ENCODE measurements at regions not wholly inside any gene's neighbourhood (a gene's known extent, or its start where the extent isn't known, plus 50 kb on each side); places are given as distances from the start of the nearest gene placed in this dataset.

DNA sequence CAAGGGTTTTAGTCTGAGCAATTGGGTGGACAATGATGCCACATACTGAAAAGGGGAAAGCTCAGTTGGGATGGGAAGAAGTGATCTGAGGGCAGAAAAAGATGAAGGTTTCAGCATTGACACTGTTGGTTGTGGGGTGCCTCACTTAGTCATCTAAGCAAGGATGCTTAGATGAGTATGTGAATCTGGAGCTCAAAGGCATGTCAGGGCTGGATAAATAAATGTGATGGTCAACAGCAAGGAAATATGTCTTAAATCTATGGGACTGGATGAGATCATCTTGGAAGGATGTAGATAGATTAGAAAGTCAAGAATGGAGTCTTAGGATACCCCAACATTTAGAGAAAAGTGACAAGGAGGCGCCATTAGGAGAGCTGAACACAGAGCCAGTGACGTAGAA is 114.6 kb downstream of the ZBTB18 start:
- Mint-ChIP-seq H3K4me3 (no peak overlapping the region), H3K27ac (no peak overlapping the region)
- no peak for ATAC-seq

DNA sequence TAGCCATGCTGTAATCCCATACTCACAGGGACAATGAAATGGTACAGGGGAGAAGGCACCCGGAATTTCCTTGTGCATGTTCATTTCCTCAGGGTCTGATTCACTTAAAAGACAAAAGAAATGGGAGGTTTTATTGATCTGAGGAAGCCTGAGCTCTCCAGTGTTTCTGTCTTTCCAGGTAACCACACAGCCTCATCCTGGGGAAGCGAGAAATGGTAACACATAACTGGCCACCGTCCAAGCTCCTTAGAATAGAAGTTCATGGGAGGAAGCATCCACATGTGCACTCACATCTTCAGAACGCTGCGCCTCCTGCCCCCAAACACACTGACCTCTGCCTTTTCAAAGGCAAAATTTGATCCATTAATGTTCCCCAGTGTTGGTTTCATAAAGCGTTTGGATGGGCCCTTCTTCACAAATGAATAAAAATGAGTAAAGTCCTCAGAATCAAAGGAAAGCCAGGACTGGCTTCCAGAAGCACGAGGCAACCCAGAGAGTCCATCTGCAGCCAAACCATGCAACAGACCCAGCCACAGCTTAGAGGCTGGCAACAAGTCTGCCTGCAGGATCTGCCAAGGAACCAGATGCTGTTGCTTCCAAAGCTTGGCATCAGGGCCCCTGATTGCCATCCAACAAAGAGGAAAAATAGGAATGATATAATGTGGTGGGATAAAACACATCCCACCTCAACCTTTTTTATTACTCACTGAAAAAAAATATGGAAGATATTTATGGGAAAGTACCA is 120.3 kb downstream of the ZBTB18 start:
- H3K9me3 Mint-ChIP-seq, result no peaks in the 10 kb centered on the region
- H3K27me3 Mint-ChIP-seq, result no peaks in the 10 kb centered on the region
- peaks cover 6% of the 10 kb centered on the region for H3K4me1 Mint-ChIP-seq
- H3K27ac Mint-ChIP-seq, result no peak overlapping the region
- H3K4me3 Mint-ChIP-seq, result no peak overlapping the region
- no peak for ATAC-seq
- no peaks in the 10 kb centered on the region for H3K36me3 Mint-ChIP-seq

More for the DNA sequence above, 114.6 kb downstream of the ZBTB18 start:
- no peaks in the 10 kb centered on the region for H3K9me3 Mint-ChIP-seq
- H3K36me3 Mint-ChIP-seq, result no peaks in the 10 kb centered on the region
- H3K4me1 Mint-ChIP-seq, result no peaks in the 10 kb centered on the region
- no peaks in the 10 kb centered on the region for H3K27me3 Mint-ChIP-seq

DNA sequence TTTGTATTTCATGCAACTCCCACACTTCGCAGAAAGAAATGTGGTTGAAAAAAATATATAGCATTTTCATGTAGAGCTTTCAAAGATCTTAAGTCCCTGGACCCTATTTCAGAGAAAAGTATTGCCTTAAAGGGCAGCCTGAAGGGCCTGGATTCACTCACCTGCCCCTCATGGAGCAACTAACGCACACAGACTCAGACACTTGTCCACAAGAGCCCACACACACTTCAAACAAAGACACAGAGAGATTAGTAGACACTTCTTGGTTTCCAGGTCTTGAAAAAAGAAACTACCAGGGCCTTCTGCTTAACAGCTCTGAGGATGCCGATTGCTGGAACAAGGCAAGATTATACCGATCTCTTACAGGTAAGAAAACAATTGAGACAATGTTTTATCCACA is 122.2 kb downstream of the ZBTB18 start:
- no peak for ATAC-seq
- no peaks in the 10 kb centered on the region for H3K27me3 Mint-ChIP-seq
- H3K9me3 Mint-ChIP-seq, result no peaks in the 10 kb centered on the region
- H3K4me3 Mint-ChIP-seq, result no peak overlapping the region
- peaks cover 6% of the 10 kb centered on the region for H3K4me1 Mint-ChIP-seq
- no peak overlapping the region for H3K27ac Mint-ChIP-seq
- H3K36me3 Mint-ChIP-seq, result no peaks in the 10 kb centered on the region

DNA sequence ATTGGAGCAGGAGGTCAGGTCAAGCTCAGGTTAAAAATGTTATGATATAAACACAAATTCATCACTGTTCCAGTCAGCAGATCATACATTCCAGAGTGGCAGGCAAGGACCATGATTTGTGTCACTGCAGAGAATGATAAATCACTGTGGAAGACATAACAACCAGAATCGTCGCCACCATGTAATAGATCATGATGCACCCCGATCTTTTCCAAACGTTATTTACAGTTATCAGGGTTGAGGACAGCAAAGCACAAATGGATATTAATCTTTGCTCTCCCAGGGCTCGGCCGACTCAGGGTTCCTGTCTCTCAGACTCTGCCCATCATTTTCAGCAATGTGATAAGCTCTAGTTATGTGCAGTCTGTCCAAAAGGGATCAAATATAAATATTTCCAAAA is 122.7 kb downstream of the ZBTB18 start:
- no peaks in the 10 kb centered on the region for H3K36me3 Mint-ChIP-seq
- no peaks in the 10 kb centered on the region for H3K27me3 Mint-ChIP-seq
- no peak overlapping the region for H3K27ac Mint-ChIP-seq
- no peaks in the 10 kb centered on the region for H3K9me3 Mint-ChIP-seq
- H3K4me3 Mint-ChIP-seq, result no peak overlapping the region
- ATAC-seq, result no peak
- H3K4me1 Mint-ChIP-seq, result peaks cover 6% of the 10 kb centered on the region

DNA sequence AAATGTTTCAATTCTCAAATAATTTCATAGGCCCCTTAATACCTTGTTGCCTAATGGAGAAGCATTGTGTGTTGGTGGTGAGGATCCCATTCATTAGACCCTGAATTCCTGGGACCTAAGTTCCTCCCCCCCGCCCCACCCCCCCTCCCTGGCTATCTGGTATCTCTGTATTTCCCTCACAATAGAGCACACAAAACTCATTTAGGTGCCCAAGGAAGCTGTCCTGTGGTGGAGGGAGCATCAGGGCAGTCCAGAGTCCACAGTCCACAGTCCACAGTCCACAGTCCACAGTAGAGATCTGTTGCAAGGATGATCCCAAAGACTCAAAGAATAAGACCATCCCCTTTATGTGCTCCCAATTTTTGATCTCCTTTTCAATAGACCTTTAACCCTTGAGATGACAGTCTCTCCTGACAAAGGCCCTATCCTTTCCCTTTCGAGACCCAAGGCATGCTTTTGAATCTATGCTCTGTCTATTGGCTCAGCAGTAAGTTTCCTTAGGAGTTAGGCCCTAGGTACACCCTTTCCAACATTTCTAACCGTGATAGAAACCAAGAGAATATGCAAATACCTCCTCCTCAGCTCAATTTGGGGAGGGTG is 123.9 kb downstream of the ZBTB18 start:
- H3K4me3 Mint-ChIP-seq, result no peak overlapping the region
- ATAC-seq, result no peak
- H3K9me3 Mint-ChIP-seq, result no peaks in the 10 kb centered on the region
- H3K36me3 Mint-ChIP-seq, result no peaks in the 10 kb centered on the region
- no peak overlapping the region for H3K27ac Mint-ChIP-seq
- H3K4me1 Mint-ChIP-seq, result peaks cover 6% of the 10 kb centered on the region
- H3K27me3 Mint-ChIP-seq, result no peaks in the 10 kb centered on the region

DNA sequence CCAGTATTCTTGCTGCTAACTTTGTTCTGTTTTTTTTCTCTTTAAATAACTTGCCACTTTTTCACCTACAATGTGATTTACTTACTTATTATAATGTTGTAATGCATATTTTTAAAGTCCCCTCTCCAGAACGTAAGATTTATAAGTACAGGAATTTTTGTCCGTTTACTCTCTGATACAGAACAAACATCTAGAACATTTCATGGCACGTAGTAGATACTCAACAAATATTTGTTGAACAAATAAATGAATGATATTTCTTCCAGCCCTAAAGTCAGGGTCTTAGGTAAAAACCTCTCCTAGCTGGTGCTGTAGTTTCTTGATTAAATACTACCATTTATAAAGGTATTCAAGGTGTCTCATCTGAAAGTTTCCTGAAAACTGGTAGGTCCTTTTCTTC is 125.1 kb downstream of the ZBTB18 start:
- H3K4me1 Mint-ChIP-seq, result peaks cover 6% of the 10 kb centered on the region
- no peak for ATAC-seq
- H3K4me3 Mint-ChIP-seq, result no peak overlapping the region
- H3K27me3 Mint-ChIP-seq, result no peaks in the 10 kb centered on the region
- H3K27ac Mint-ChIP-seq, result no peak overlapping the region
- H3K9me3 Mint-ChIP-seq, result no peaks in the 10 kb centered on the region
- H3K36me3 Mint-ChIP-seq, result no peaks in the 10 kb centered on the region

DNA sequence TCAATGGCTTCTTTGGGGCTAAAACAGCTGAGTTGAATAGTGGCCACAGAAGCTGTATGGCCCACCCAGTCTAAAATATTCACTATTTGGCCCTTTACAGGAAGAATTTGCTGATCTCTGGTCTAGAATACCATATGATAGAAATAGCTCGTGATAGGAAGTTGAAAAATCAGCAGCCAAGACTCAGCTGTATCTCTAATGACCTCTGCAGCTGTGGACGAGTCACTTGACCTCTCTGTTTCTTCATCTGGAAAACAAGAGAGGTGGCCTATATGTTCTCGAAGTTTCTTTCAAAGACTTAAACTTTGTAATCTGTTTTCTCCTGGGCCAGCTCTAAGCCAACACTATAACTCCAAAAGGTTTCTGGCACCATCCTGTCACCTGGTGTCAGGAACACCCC is 129.2 kb downstream of the ZBTB18 start:
- Mint-ChIP-seq H3K27me3 (no peaks in the 10 kb centered on the region), H3K27ac (no peak overlapping the region), H3K4me1 (no peaks in the 10 kb centered on the region), H3K4me3 (no peak overlapping the region), H3K36me3 (no peaks in the 10 kb centered on the region), H3K9me3 (no peaks in the 10 kb centered on the region)
- ATAC-seq, result no peak

DNA sequence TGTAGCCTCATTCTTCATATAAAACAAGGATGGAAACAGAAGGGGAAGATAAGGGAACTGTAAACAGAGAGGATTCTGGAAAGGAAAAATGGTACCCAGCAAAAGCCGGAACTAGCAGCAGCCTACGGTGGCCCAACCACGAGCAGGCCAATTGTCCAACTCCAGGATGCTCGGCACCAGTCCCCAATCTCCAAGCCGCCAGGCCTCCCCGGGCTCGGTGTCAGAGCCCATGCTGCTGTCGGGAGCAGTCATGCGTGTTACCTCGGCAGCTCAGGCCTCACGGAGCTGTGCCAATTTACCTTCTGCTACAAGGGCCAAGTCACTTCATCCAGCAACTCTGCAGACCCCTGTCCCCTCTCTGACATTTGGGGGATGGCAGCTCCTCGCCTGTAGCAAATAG is 130.8 kb downstream of the ZBTB18 start:
- Mint-ChIP-seq H3K27ac (no peak overlapping the region), H3K4me1 (no peaks in the 10 kb centered on the region), H3K4me3 (no peak overlapping the region), H3K36me3 (no peaks in the 10 kb centered on the region), H3K9me3 (no peaks in the 10 kb centered on the region), H3K27me3 (peaks cover 4% of the 10 kb centered on the region)
- no peak for ATAC-seq

DNA sequence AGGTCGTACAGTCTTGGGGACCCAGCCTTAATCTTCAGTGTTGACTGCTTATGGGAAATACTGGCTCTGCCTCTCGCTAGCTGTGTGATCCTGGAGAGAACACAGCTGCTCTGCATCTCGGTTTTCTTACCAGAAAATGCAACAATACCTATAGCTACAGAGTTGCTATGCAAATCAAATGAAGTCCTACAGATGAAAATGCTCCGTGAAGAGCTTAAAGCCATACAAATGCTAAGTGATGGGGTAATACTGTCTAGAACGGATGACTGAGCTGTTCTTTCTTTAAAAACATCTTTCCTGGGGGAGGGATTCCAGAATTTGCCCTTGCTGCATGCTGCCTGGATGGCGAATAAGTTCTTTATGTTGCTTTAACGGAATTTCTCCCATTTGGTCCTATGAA is 132.0 kb downstream of the ZBTB18 start:
- ATAC-seq, result no peak
- Mint-ChIP-seq H3K27ac (no peak overlapping the region), H3K36me3 (no peaks in the 10 kb centered on the region), H3K9me3 (no peaks in the 10 kb centered on the region), H3K4me3 (no peak overlapping the region), H3K4me1 (no peaks in the 10 kb centered on the region), H3K27me3 (peaks cover 8% of the 10 kb centered on the region)

DNA sequence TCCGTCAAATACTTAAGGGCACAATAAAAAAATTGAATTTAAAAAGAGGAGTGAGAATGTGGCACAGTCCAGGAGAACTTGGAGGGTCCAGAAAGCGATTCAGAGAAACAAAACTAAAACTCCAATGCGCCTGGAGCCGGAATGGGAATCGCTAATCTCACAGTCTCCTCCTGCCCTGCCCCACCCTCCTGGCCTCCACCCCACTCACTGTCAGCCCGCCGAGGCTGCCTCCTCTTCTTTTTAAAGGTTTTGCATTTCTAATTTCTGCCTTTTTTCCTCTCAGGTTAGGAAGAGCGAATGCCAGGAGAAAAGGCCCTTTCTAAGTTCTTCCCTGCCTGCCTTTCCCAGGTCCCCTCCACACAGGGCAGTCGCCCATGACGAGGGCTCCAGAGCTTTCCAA is 135.3 kb downstream of the ZBTB18 start:
- no peak for ATAC-seq

DNA sequence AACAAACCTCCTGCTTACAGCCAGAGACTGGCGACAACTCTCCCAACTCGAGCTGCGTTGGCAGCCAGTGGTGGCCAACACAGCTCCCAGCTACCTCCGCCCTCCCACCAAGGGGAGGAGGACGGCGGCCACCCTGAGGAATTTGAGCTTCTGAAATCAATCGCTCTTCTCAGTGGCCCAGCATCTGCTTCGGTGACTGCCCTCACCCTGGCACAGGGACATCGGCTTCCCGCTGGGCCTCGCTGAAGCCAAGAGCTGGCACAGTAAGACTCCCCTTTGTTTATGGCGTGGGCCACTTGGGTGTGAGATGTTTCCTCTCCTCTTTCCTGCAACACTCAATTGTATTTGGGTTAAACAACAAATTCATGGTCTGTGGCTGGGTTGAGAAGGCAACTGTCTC is 136.2 kb downstream of the ZBTB18 start:
- Mint-ChIP-seq H3K4me3 (no peak overlapping the region), H3K27me3 (peaks cover 8% of the 10 kb centered on the region), H3K27ac (no peak overlapping the region), H3K36me3 (peaks cover 4% of the 10 kb centered on the region), H3K9me3 (peaks cover 9% of the 10 kb centered on the region), H3K4me1 (no peaks in the 10 kb centered on the region)
- ATAC-seq, result no peak

More for the DNA sequence above, 135.3 kb downstream of the ZBTB18 start:
- peaks cover 9% of the 10 kb centered on the region for H3K9me3 Mint-ChIP-seq
- no peak overlapping the region for H3K4me3 Mint-ChIP-seq
- no peak overlapping the region for H3K27ac Mint-ChIP-seq
- peaks cover 4% of the 10 kb centered on the region for H3K36me3 Mint-ChIP-seq
- H3K27me3 Mint-ChIP-seq, result peaks cover 8% of the 10 kb centered on the region
- no peaks in the 10 kb centered on the region for H3K4me1 Mint-ChIP-seq

DNA sequence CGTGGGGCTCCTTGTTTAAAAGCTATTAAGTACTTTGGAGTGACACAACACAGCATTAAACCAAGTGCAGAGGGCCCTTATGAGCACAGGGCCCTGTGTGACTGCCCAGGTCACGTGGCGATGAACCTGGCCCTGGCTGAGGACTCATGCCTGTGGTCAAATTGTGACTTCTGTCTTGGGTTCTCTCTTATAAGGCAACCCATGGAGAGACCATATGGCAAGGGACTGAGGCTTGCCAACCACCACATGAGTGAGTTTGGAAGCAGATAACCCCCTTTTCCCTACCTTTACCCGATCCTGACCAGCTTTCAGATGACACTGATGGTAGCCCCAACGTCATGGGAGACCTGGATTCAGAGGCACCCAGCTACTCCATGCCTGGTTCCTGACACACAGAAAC is 140.5 kb downstream of the ZBTB18 start:
- Mint-ChIP-seq H3K9me3 (peaks cover 9% of the 10 kb centered on the region), H3K27ac (no peak overlapping the region), H3K36me3 (peaks cover 4% of the 10 kb centered on the region), H3K4me1 (no peaks in the 10 kb centered on the region), H3K27me3 (peaks cover 7% of the 10 kb centered on the region), H3K4me3 (no peak overlapping the region)
- no peak for ATAC-seq

DNA sequence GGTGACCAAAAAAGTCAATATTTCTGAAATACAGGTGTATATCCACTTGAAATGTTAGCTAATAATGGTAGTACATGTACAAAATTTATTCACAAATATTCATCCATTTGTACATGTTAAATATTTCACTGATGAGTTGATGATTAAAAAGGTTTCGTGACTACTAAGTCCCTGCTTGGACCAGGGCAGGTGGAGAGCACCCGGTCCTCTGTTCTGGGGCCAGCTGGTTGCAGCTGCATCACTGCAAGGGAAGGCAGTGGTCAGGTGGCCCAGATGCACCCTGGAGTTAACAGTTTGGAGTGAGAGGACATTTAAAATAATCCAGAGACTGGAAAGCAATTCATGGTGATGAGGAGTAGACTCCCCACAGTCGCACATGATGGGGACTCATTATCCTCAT is 141.2 kb downstream of the ZBTB18 start:
- Mint-ChIP-seq H3K4me1 (no peaks in the 10 kb centered on the region), H3K4me3 (no peak overlapping the region), H3K27me3 (no peaks in the 10 kb centered on the region), H3K36me3 (peaks cover 4% of the 10 kb centered on the region), H3K27ac (no peak overlapping the region), H3K9me3 (peaks cover 9% of the 10 kb centered on the region)
- no peak for ATAC-seq

DNA sequence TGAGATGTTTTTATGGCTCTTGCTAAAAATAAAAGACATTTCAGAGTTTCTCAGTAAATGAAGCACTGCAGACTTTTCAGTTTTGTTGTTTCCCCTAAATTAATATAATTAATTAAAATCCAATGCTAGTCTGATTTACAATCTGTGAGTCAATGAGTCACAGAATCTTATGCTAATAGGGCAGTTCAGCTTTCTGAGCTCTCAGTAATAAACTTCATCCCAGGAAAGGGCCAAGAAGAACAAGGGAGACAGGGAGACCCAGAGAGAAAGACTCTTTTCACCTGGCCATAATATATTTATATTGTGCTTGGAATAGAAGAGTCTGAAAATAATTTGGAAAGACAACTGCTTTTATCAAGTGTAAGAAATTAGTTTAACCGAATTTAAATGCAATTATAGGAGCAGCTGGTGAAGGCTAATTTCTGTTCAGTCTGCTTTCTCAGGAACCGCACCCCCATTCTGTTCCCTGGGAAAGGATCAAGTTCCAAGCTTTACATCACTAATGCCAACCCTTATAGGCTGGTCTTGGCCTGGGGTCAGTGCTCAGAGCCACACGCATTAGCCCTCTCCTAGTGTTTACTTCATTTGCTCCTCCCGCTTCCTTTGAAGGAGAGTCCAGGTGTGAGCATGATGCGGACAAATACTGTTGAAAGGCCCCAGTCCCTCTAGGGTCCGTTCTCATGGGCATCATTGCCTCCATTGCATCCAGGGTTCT is 145.6 kb downstream of the ZBTB18 start:
- no peak for ATAC-seq
- Mint-ChIP-seq H3K36me3 (no peaks in the 10 kb centered on the region), H3K27me3 (peaks cover 9% of the 10 kb centered on the region), H3K4me3 (no peak overlapping the region), H3K27ac (no peak overlapping the region), H3K9me3 (no peaks in the 10 kb centered on the region), H3K4me1 (peaks cover 8% of the 10 kb centered on the region)

DNA sequence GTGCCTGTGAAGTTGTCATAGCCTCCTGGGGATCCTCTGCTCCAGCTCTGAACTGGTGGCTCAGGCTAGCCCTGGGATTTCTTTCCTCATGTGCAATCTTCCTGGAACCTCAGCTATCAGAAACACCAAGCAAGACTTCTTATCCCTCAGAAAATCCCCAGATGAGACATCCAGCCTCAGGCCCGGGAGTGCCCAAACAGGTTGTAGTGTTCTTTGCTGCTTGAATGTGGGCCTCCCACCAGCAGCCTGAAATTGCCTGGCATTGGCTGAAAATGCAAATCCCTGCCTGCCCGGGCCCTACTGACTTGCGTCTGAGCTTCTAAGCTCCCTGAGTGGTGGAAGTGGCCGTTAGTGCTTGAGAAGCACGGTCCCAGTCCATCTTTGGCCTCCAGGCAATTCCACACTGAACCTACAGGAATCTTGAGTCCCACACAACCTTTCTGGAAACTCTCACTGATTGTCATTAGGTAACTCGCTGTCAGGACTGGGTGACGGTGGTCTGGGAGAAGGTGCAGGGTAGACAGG is 146.8 kb downstream of the ZBTB18 start:
- H3K4me3 Mint-ChIP-seq, result no peak overlapping the region
- ATAC-seq, result no peak
- no peaks in the 10 kb centered on the region for H3K9me3 Mint-ChIP-seq

DNA sequence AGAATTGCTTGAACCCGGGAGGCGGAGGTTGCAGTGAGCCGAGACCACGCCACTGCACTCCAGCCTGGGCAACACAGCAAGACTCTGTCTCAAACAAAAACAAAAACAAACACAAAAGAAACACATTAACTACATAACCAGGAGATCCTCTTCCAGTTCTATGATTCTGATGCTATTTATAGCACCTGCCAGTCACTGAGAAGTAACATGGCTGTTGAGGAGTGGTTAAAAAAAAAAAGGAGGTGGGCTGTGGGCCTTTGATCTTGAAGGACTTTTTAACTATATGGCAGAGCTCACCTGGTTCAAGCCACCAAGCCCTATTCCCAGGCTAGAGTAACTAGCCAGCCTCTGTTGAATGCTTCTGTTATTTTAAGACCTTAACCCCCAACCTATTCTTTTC is 148.8 kb downstream of the ZBTB18 start:
- Mint-ChIP-seq H3K4me1 (peaks cover 8% of the 10 kb centered on the region), H3K27ac (no peak overlapping the region), H3K36me3 (no peaks in the 10 kb centered on the region), H3K9me3 (no peaks in the 10 kb centered on the region), H3K4me3 (no peak overlapping the region), H3K27me3 (peaks cover 15% of the 10 kb centered on the region)
- no peak for ATAC-seq

More for the DNA sequence above, 146.8 kb downstream of the ZBTB18 start:
- H3K4me1 Mint-ChIP-seq, result peaks cover 8% of the 10 kb centered on the region
- H3K36me3 Mint-ChIP-seq, result no peaks in the 10 kb centered on the region
- H3K27ac Mint-ChIP-seq, result no peak overlapping the region
- peaks cover 9% of the 10 kb centered on the region for H3K27me3 Mint-ChIP-seq

All from stimulated activated memory B cell treated with anti-CD40 and anti-IgM and Interleukin-4, amounts not matched to agents 10 μg/mL and 1 μg/mL and 100 μg/mL, for 72 hours (primary cell).